B cell (primary cell): ENCODE measurements at regions not wholly inside any gene's neighbourhood (a gene's known extent, or its start where the extent isn't known, plus 50 kb on each side); places are given as distances from the start of the nearest gene placed in this dataset.

Source experiments
- CTCF ChIP-seq: fragments of 200-600 bp; IDR thresholded peaks from one replicate; pipeline ENCODE4 v1.8.0; 2022; ENCODE audit warnings: antibody characterized with exemption, mild to moderate bottlenecking
- EZH2 ChIP-seq: IDR thresholded peaks from 2 replicates; pipeline ENCODE4 v1.6.1; 2012; ENCODE audit warnings: borderline replicate concordance, low read depth, mild to moderate bottlenecking, moderate library complexity, low read length; ENCODE audit not compliant: insufficient read depth, poor library complexity, severe bottlenecking

- no peak for TF ChIP-seq CTCF
- no peak for TF ChIP-seq EZH2
Measured at GRCh38 chr22:46092011-46092410, 58.3 kb upstream of the PPARA start.
